ENCODE measurements at regions not wholly inside any gene's neighbourhood (a gene's known extent, or its start where the extent isn't known, plus 50 kb on each side); places are given as distances from the start of the nearest gene placed in this dataset.
"Not testable (repeated sequence)": the region's sequence is repeated elsewhere in the genome, so short reads cannot be mapped to it uniquely, and the experiment has no call there.

DNA sequence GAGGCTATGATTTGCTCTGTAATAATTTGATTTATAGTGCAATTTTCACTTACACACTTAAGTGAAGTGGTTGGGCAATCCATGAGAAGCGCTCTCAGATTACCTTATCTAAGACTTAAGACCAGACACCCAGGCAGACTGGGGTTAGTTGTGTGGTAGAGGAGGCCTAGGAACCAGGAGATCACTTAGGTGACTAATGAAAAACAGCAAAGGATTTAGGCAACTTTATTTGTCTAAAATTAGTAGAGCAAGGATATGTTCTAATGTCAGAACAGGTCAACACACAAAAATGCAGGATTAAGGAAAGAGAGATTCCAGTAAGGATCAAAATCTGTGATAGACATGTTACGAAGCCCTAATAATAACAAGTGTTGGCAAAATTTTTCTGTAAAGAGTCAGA is 913.8 kb downstream of the TLE1 start:
- H3K36me3 ChIP-seq = no peaks in the 10 kb centered on the region
- no peak for ATAC-seq

DNA sequence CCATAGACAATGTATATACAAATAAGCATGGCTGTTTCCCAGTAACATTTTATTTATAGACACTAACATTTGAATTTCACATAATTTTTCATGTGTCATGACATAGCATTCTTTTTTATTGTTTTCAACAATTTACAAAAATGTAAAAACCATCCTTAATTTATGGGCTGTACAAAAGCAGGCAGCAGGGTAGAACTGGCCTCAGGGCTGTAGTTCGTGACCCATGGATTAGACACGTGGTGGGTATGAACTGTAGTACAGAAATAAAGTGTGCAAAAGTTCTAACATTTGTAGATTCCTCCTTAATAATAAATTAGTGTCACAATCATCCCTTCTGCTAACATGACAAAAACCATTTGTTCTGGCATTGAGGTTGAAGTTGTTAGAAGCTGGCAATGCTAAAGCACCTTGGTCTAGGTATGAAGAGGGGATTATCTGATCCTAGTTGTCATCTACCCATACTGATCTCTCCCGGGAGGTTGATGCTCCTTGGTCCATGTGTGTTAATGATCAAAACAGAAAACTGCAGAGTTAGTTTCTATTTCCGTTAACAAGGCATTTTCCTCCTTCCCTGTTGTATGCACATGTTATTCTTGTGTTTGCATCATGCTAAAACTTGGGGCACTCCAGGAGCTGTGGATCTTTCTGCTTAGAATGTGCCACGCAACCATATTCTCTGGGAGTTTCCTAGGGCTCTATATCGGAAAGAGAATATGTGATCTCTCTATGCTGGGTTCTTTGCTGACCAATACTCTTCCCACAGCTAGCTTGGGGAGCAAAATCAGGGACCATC is 917.6 kb downstream of the TLE1 start:
- ATAC-seq = no peak
- 77 to 83% (median 80%) methylated on average over 6 of the region's 6 CpGs for WGBS, 4 donors
- intact Hi-C loops (cut with DNase I) = no loop called here

More for the DNA sequence above, 913.8 kb downstream of the TLE1 start:
- Histone ChIP-seq H3K27ac (no peak overlapping the region), H3K4me3 (no peak overlapping the region), H3K4me1 (no peaks in the 10 kb centered on the region), H3K27me3 (no peaks in the 10 kb centered on the region), H3K9me3 (peaks cover 0 to 9% (median 0%) of the 10 kb centered on the region in 12 donors)
- intact Hi-C loops (cut with DNase I) = no loop called here
- no peak for DNase-seq
- TF ChIP-seq, protein P1, sequence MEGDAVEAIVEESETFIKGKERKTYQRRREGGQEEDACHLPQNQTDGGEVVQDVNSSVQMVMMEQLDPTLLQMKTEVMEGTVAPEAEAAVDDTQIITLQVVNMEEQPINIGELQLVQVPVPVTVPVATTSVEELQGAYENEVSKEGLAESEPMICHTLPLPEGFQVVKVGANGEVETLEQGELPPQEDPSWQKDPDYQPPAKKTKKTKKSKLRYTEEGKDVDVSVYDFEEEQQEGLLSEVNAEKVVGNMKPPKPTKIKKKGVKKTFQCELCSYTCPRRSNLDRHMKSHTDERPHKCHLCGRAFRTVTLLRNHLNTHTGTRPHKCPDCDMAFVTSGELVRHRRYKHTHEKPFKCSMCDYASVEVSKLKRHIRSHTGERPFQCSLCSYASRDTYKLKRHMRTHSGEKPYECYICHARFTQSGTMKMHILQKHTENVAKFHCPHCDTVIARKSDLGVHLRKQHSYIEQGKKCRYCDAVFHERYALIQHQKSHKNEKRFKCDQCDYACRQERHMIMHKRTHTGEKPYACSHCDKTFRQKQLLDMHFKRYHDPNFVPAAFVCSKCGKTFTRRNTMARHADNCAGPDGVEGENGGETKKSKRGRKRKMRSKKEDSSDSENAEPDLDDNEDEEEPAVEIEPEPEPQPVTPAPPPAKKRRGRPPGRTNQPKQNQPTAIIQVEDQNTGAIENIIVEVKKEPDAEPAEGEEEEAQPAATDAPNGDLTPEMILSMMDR (IDR thresholded peaks at IDR 0.05) = no peak
- no peak for TF ChIP-seq POLR2A (IDR thresholded peaks at IDR 0.05)
- 76 to 83% (median 81%) methylated on average over 2 of the region's 2 CpGs for WGBS, 4 donors

DNA sequence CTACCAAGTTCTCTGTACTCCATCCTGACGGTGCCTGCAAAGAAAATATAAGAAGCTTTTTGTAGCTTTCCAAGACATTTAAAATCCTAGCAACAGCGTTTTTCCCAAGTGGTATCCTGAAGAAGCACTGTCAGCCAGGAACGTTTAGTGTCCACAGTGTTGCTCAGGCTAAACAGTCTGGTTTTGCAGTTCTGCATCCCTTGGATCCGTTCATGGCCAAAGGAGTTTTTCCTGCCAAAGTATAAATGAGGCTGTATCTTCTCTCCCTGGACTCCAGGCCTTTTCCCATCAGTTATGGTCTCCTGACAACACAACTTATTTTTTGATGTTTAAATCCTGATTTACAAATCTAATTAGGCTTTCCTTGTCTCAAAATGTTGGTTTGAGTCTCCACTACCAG is 925.8 kb downstream of the TLE1 start:
- Histone ChIP-seq H3K27ac (no peak overlapping the region), H3K27me3 (no peaks in the 10 kb centered on the region), H3K4me3 (no peak overlapping the region), H3K36me3 (no peaks in the 10 kb centered on the region), H3K4me1 (no peaks in the 10 kb centered on the region), H3K9me3 (peaks cover 0 to 11% (median 0%) of the 10 kb centered on the region in 12 donors)
- WGBS, 4 donors = 52 to 66% (median 56%) methylated on average over 4 of the region's 4 CpGs
- intact Hi-C loops (cut with DNase I) = loop anchor here in 1 of 10 donors (10.0 kb wide), 1 partner anchor 61 kb away; no protein-coding TSS in a partner anchor
- ATAC-seq = no peak
- TF ChIP-seq POLR2A (IDR thresholded peaks at IDR 0.05) = no peak
- TF ChIP-seq, protein P1 (IDR thresholded peaks at IDR 0.05) = no peak
- no peak for DNase-seq

More for the DNA sequence above, 917.6 kb downstream of the TLE1 start:
- Histone ChIP-seq H3K9me3 (peaks cover 0 to 11% (median 0%) of the 10 kb centered on the region in 12 donors), H3K4me3 (no peak overlapping the region), H3K36me3 (no peaks in the 10 kb centered on the region), H3K4me1 (no peaks in the 10 kb centered on the region), H3K27me3 (no peaks in the 10 kb centered on the region), H3K27ac (no peak overlapping the region)
- TF ChIP-seq, protein P1 (IDR thresholded peaks at IDR 0.05) = no peak
- no peak for TF ChIP-seq POLR2A (IDR thresholded peaks at IDR 0.05)
- DNase-seq = no peak

DNA sequence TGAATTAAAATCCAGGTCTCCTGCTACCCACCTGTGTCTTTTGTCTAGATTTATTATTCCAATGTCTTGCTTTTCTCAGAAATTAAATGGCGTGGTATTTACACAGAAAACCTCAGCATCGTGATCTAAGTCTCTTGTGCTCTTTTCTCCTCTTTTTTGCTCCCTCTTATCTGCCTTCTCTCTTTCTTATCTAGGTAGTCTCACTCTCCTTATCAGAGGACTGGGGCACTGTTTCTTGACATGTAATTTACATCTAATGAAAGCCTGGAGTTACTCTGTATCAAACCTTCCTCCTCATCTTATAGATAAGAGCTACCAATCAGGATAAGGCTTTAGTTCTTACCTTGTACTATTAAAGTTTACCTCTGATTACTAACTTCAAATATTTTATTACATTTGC is 933.8 kb downstream of the TLE1 start:
- ATAC-seq (no peak), DNase-seq (no peak)
- Histone ChIP-seq H3K36me3 (no peaks in the 10 kb centered on the region), H3K27me3 (no peaks in the 10 kb centered on the region), H3K27ac (no peak overlapping the region), H3K4me3 (no peak overlapping the region), H3K9me3 (peaks cover 0 to 5% (median 0%) of the 10 kb centered on the region in 12 donors), H3K4me1 (no peaks in the 10 kb centered on the region)
- intact Hi-C loops (cut with DNase I) = no loop called here
- WGBS, 4 donors = 25 to 37% (median 31%) methylated on average over 2 of the region's 2 CpGs
- TF ChIP-seq, protein P1 (IDR thresholded peaks at IDR 0.05) = no peak
- TF ChIP-seq POLR2A (IDR thresholded peaks at IDR 0.05) = no peak

DNA sequence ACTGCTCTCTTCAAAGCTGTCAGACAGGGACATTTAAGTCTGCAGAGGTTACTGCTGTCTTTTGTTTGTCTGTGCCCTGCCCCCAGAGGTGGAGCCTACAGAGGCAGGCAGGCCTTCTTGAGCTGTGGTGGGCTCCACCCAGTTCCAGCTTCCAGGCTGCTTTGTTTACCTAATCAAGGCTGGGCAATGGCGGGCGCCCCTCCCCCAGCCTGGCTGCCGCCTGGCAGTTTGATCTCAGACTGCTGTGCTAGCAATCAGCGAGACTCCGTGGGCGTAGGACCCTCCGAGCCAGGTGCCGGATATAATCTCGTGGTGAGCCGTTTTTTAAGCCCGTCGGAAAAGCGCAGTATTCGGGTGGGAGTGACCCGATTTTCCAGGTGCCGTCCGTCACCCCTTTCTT is 942.3 kb downstream of the TLE1 start:
- H3K4me3 ChIP-seq; H3K27me3 ChIP-seq; H3K9me3 ChIP-seq; intact Hi-C loops (cut with DNase I); H3K4me1 ChIP-seq; H3K36me3 ChIP-seq; DNase-seq; ATAC-seq; H3K27ac ChIP-seq: not testable (repeated sequence)
- WGBS, 4 donors = 85 to 94% (median 88%) methylated on average over 16 to 17 of the region's 17 CpGs
